Skin of body (tissue), 1 donor: ENCODE measurements at regions not wholly inside any gene's neighbourhood (a gene's known extent, or its start where the extent isn't known, plus 50 kb on each side); places are given as distances from the start of the nearest gene placed in this dataset.
"Not testable (repeated sequence)": the region's sequence is repeated elsewhere in the genome, so short reads cannot be mapped to it uniquely, and the experiment has no call there.

Experiments
- DNase-seq: peaks from one replicate; lab custom pipeline; 2025; lab: John Stamatoyannopoulos, UW

DNA sequence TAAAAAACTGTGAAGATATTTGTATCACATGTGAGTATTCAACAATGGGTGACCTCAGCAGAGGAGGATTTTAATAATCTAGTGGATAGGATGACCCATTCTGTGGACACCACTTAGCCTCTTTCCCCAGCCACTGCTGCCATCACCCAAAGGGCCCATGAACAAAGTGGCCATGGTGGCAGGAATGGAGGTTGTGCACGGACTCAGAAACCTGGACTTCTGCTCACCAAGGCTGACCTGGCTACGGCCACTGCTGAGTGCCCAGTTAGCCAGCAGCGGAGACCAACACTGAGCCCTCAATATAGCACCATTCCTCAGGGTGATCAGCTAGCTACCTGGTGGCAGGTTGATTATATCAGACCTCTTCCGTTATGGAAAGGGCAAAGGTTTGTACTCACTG is 1410.4 kb upstream of the CDH9 start:
- DNase-seq = no peak

DNA sequence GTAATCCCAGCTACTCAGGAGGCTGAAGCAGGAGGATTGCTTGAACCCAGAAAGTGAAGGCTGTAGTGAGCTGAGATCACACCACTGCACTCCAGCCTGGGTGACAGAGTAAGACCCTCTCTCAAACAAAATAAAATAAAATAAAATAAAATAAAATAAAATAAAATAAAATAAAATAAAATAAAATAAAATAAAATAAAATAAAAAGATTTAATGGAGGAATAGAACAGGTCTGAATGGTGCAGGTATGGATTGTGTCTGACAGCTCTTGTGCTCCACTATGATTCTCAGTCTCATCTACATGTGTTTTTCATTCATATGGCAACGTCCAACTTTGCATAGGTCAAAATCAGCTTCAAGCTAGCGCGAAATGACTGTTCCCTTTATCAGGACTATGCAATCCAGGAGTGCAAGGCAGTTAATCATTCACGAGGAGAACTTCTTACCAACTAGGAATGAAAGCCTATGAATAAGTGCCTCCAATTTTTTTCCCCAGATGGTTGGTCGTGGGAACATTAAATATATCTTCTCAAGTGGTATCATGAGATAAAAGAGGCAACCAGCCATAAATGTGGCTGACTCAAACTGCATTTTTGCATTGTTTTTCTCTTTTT is 1392.3 kb upstream of the CDH9 start:
- DNase-seq = no peak

DNA sequence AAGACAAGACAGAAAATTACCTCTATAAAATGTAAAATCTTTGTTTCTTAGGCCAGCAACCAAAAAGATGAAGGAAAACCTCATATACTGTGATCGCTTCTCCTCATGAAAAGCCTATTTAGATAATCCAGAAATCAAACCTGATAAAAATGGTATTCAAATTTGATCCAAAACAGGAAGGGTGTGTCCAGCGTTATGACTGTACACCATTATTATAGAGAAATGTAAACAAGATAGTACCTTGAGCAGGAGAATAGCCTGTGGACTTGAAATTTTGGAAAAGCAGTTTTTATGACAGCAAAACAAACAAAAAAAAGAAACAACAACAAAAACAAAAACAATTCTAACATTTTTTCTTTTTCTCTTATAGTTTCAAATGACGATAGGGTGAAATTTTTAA is 1382.8 kb upstream of the CDH9 start:
- DNase-seq = no peak

DNA sequence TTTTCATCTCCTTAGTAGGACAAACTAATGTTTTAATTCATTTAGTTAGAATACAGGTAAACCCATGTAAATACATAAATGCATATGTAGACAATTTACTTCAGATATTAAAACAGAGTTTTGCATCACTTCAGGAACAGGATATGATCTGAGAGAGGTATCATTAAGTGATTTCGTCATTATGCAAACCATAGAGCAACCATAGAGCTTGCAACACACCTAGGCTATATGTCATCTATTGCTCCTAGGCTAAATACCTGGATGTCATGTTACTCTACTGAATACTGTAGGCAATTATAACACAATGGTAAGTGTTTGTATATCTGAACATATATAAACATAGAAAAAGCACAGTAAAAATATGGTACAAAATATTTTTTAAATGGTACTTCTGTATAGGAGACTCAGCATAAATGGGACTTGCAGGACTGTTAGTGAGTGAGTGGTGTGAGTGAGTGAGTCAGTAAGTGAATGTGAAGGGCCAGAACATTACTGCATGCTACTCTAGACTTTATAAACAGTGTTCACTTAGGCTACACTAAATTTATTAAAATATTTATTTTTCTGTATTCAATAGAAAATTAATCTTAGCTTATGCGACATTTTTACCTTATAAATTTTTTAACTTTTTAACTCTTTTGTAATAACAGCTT is 1377.5 kb upstream of the CDH9 start:
- DNase-seq = no peak

- no peak for DNase-seq
These were observed 1376.2 kb upstream of the CDH9 start for GRCh38 chr5:28414619-28415018.

- no peak for DNase-seq
These were observed 1370.3 kb upstream of the CDH9 start for GRCh38 chr5:28408651-28409050.

GRCh38 chr5:28408186-28408585 is 1369.8 kb upstream of the CDH9 start:
- DNase-seq = no peak

- DNase-seq = no peak
These were observed 1366.1 kb upstream of the CDH9 start for GRCh38 chr5:28404363-28405071.

GRCh38 chr5:28403846-28404245 is 1365.5 kb upstream of the CDH9 start:
- no peak for DNase-seq

GRCh38 chr5:28402590-28403301 is 1364.4 kb upstream of the CDH9 start:
- no peak for DNase-seq

- DNase-seq = no peak
These were observed 1361.7 kb upstream of the CDH9 start for GRCh38 chr5:28400076-28400475.

DNA sequence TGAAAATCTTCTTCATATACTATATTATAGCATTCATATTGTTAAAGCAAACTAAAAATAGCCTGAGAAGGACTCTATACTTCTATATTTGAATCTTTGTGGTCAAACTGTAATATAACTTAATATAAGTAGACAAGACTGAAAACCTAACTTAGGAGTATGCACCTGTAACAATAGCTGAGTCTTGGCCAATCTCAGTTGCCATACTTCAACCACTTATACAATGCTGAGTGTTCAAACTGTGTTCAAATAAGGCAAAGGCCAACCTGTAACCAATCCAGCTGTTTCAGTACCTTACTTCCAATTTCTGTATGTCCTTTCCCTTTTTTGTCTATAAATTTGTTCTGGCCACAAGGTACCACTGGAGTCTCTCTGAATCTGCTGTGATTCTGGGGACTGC is 1360.8 kb upstream of the CDH9 start:
- no peak for DNase-seq

- DNase-seq = no peak
These were observed 1359.8 kb upstream of the CDH9 start for GRCh38 chr5:28398185-28398584.

DNA sequence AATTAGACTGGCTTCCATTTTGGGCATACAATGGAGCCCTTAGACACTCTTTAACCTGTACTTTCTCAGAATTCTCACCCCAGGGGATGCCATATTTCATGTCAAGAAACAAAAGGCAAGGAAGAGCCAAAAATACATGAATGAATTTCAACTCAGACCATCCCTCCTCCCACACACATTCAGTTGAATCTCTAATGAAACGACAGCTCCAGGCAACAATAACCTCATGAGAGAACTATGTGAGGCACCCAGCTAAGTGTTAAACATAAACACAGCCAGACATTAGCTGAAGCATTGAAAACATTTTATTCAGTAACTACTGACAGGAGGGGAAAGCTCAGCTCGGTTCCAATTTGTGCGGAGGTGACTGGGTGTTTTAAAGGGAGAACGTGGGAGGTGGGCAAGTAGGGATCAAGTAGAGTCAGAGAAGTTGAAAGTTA is 1359.1 kb upstream of the CDH9 start:
- DNase-seq = peak; percentile 64

- DNase-seq = no peak
These were observed 1352.9 kb upstream of the CDH9 start for GRCh38 chr5:28391277-28391676.

GRCh38 chr5:28390341-28390740 is 1352.0 kb upstream of the CDH9 start:
- no peak for DNase-seq

GRCh38 chr5:28389727-28390126 is 1351.3 kb upstream of the CDH9 start:
- not testable (repeated sequence) for DNase-seq

GRCh38 chr5:28388428-28388827 is 1350.0 kb upstream of the CDH9 start:
- no peak for DNase-seq

- DNase-seq = no peak
These were observed 1348.3 kb upstream of the CDH9 start for GRCh38 chr5:28386712-28387111.

GRCh38 chr5:28380167-28380566 is 1341.8 kb upstream of the CDH9 start:
- no peak for DNase-seq

DNA sequence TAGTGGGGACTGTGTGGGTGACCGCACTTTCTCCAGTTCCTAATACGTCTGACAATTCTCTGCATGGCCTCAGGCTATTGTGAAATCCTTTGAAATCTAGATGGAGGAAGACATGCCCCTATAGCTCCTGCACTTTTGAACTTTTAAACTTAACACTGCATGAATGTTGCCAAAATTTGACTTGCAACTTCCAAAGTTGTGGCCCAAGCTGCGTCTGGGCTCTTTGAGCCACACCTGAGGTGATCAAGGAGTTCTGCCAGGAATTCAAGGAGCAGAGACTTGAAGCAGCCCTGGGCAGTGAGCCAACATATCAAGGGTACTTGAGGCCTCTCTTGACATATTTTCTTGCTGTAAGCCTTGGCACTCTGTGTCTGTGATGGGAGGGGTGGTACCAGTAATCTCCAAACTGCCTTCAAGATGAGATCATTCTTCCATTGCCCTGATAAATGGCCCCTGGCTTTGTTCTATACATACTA is 1336.1 kb upstream of the CDH9 start:
- no peak for DNase-seq

- DNase-seq = no peak
These were observed 1332.5 kb upstream of the CDH9 start for GRCh38 chr5:28370896-28371295.
